ENCODE measurements at regions not wholly inside any gene's neighbourhood (a gene's known extent, or its start where the extent isn't known, plus 50 kb on each side); places are given as distances from the start of the nearest gene placed in this dataset.

DNA sequence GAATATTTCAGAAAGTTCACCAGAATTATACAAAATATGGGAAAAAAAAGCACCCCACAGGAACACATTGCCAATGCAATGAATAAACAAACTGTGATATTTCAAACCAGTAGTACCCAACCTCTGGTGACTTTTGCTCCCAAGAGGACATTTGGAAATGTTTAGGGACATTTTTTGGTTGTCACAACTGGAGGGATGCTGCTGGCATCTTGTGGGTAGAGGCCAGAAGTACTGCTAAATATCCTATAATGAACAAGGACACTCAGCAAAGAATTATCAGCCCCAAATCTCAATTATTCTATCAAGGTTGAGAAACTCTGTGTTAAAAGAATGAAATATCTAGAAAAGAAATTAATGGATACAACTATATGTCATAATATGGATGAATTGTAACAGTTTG lies 1334.4 kb upstream of the FLRT2 start:
- no peak overlapping the region for H3K4me3 ChIP-seq

GRCh38 chr14:84197704-84198103 lies 1332.2 kb upstream of the FLRT2 start:
- no peak for ATAC-seq
- TF ChIP-seq CTCF (IDR thresholded peaks at IDR 0.05), result no peak
- Histone ChIP-seq H3K4me3 (no peak overlapping the region), H3K4me1 (ENCODE audit: low read depth) (no peaks in the 10 kb centered on the region), H3K9me3 (peaks cover 24% of the 10 kb centered on the region), H3K36me3 (ENCODE audit: low read depth) (no peaks in the 10 kb centered on the region)
- no peak for DNase-seq
- intact Hi-C loops (cut with DNase I, micrococcal nuclease), result no loop called here

More for the DNA sequence above, 1334.4 kb upstream of the FLRT2 start:
- ATAC-seq (no peak), DNase-seq (no peak)
- Histone ChIP-seq H3K36me3 (ENCODE audit: low read depth) (no peaks in the 10 kb centered on the region), H3K9me3 (peaks cover 16% of the 10 kb centered on the region), H3K4me1 (ENCODE audit: low read depth) (no peaks in the 10 kb centered on the region)
- TF ChIP-seq CTCF (IDR thresholded peaks at IDR 0.05), result no peak
- intact Hi-C loops (cut with DNase I, micrococcal nuclease), result no loop called here

GRCh38 chr14:84202486-84202885 lies 1327.5 kb upstream of the FLRT2 start:
- peaks cover 29% of the 10 kb centered on the region for H3K9me3 ChIP-seq
- H3K4me3 ChIP-seq, result no peak overlapping the region
- no peak for ATAC-seq
- H3K4me1 ChIP-seq (ENCODE audit: low read depth), result no peaks in the 10 kb centered on the region
- no peak for TF ChIP-seq CTCF (IDR thresholded peaks at IDR 0.05)
- intact Hi-C loops (cut with DNase I, micrococcal nuclease), result no loop called here
- H3K36me3 ChIP-seq (ENCODE audit: low read depth), result no peaks in the 10 kb centered on the region
- no peak for DNase-seq

DNA sequence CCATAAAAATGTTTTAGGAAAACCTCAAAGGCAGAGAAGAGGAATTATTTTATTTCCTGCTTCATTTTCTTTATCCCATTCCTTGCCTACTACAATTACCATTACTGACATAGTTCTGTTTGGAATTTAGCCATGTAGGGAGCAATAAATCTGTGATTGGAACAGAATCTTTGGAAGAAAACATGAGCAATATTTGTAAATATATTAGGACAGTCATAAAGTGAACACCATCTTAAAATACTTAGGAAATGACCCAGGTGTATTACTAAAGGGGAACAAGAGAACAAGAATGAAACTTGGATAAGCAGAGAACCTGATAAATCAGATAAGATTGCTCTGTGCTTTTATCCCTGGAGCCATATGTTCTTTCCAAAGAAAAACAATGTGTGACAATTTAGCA lies 1326.0 kb upstream of the FLRT2 start:
- ATAC-seq, result no peak
- H3K9me3 ChIP-seq, result peaks cover 29% of the 10 kb centered on the region
- intact Hi-C loops (cut with DNase I, micrococcal nuclease), result no loop called here
- TF ChIP-seq CTCF (IDR thresholded peaks at IDR 0.05), result no peak
- DNase-seq, result no peak
- H3K4me3 ChIP-seq, result no peak overlapping the region
- no peaks in the 10 kb centered on the region for H3K4me1 ChIP-seq (ENCODE audit: low read depth)
- H3K36me3 ChIP-seq (ENCODE audit: low read depth), result no peaks in the 10 kb centered on the region

GRCh38 chr14:84208451-84208850 lies 1321.5 kb upstream of the FLRT2 start:
- no peaks in the 10 kb centered on the region for H3K4me1 ChIP-seq (ENCODE audit: low read depth)
- intact Hi-C loops (cut with DNase I, micrococcal nuclease), result no loop called here
- H3K4me3 ChIP-seq, result no peak overlapping the region
- DNase-seq (no peak), ATAC-seq (no peak)
- TF ChIP-seq CTCF (IDR thresholded peaks at IDR 0.05), result no peak
- H3K9me3 ChIP-seq, result peaks cover 25% of the 10 kb centered on the region
- no peaks in the 10 kb centered on the region for H3K36me3 ChIP-seq (ENCODE audit: low read depth)

DNA sequence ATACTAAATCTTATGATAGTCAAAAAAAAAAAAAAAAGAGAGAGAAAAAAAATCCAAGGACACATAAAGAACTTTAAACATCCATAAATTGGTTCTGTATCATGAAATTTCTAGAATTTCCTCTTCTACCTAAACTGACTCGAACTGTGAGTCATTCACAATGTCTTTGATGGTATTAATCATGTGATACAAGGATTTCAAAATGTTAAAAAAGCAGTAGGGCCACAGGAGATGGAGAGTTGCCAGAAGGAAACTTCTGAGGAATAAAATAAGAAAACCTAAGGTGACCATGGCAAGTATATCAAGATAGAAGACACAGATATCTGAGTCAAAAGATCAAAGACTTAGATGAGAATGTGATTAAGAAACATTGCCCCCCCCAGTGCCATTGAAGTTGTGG lies 1320.9 kb upstream of the FLRT2 start:
- DNase-seq (no peak), ATAC-seq (no peak)
- TF ChIP-seq CTCF (IDR thresholded peaks at IDR 0.05), result no peak
- intact Hi-C loops (cut with DNase I, micrococcal nuclease), result no loop called here
- peaks cover 28% of the 10 kb centered on the region for H3K9me3 ChIP-seq
- no peak overlapping the region for H3K4me3 ChIP-seq
- H3K4me1 ChIP-seq (ENCODE audit: low read depth), result no peaks in the 10 kb centered on the region
- no peaks in the 10 kb centered on the region for H3K36me3 ChIP-seq (ENCODE audit: low read depth)

Data from mucosa of descending colon (tissue), 3 donors.